Calu3 (cell line): ENCODE measurements at regions not wholly inside any gene's neighbourhood (a gene's known extent, or its start where the extent isn't known, plus 50 kb on each side); places are given as distances from the start of the nearest gene placed in this dataset.

Source experiments
- BruUV-seq: library from RNA; stranded (reverse); fragments of 400-500 nt; replicated peaks from 2 replicates; lab custom pipeline; 2021; lab: Mats Ljungman, UMichigan
- CTCF ChIA-PET: fragments of 300-600 bp; sonication (Branson Sonifier 250); formaldehyde crosslinking; loops from one replicate; lab custom pipeline; 2022; ENCODE audit warnings: antibody characterized with exemption; lab: Charles Lee
- DNase-seq: peaks from one replicate; pipeline ENCODE4 v3.0.0; 2022
- H3K27ac Mint-ChIP-seq: one replicate; pipeline ENCODE4 v1.8.0; 2022; ENCODE audit warnings: mixed read lengths; ENCODE audit not compliant: unreplicated experiment
- H3K27me3 Mint-ChIP-seq: one replicate; pipeline ENCODE4 v1.8.0; 2022; ENCODE audit warnings: mixed read lengths; ENCODE audit not compliant: unreplicated experiment
- H3K36me3 Mint-ChIP-seq: one replicate; pipeline ENCODE4 v1.8.0; 2022; ENCODE audit warnings: mild to moderate bottlenecking, moderate library complexity, mixed read lengths; ENCODE audit not compliant: insufficient read depth, unreplicated experiment
- H3K4me1 Mint-ChIP-seq: one replicate; pipeline ENCODE4 v1.8.0; 2022; ENCODE audit warnings: mild to moderate bottlenecking, low read depth, mixed read lengths; ENCODE audit not compliant: unreplicated experiment
- H3K4me3 Mint-ChIP-seq: one replicate; pipeline ENCODE4 v1.8.0; 2022; ENCODE audit warnings: mild to moderate bottlenecking, low read depth, moderate library complexity, mixed read lengths; ENCODE audit not compliant: unreplicated experiment
- H3K9me3 Mint-ChIP-seq: one replicate; pipeline ENCODE4 v1.8.0; 2022; ENCODE audit warnings: low read depth, mixed read lengths; ENCODE audit not compliant: unreplicated experiment
- intact Hi-C: fragments of 100-400 bp; cut with micrococcal nuclease; formaldehyde crosslinking; loops from one replicate; pipeline ENCODE4 v1.10.0; 2022; ENCODE audit not compliant: unreplicated experiment
- TF ChIP-seq, protein P1 (sequence below): fragments of 200-600 bp; IDR thresholded peaks from one replicate; pipeline ENCODE4 v1.8.0; 2022; ENCODE audit warnings: antibody characterized with exemption; ENCODE audit not compliant: unreplicated experiment

DNA sequence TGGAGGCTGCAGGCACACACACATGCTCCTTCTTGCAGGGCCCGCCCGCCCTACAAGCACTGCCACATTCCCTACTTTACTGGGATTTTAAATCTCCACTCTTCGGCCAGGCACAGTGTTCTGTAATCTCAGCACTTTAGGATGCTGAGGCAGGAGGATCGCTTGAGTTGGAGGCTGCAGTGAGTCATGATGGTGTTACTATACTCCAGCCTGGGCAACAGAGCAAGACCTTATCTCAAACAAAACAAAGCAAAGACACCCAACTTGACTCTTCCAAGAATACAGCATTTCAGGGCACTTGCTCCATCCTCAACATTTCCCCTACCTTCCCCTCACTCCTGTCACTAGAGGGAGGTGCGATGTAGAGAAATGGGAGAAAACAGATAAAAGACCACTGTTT, 194.0 kb downstream of the MYLK4 start:
- intact Hi-C loops = no loop called here
- no peak overlapping the region for H3K4me3 Mint-ChIP-seq

DNA sequence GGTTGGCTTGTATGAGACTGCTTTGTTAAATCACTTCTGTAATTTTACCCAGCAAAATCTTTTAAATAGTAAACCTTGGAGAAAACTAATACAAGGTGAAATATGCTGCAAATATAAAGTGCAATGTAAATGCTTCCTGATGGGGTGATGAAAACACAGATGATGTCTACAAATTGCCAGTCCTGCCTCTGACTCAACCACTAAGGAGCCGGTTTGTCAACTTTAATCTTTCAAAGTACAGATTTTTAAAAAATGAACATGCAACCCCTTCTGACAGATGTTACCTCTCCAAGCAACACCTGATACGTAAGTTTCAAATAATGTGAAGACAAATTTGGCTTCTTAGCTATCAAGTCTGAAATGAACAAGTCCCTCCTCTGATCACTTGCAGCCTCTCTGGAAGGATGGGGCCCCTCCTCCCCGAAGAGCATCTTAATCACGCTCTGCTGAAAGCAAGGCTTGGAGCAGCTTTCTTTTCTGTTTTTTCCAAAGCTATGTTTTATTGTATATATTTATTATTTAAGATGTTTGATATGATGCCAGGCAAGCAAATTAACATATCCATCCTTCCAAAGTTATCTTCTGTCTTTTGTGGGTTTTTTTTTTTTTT, 196.0 kb downstream of the MYLK4 start:
- H3K4me3 Mint-ChIP-seq = no peak overlapping the region
- intact Hi-C loops = no loop called here
- DNase-seq = no peak

More for the DNA sequence above, 194.0 kb downstream of the MYLK4 start:
- no peaks in the 10 kb centered on the region for H3K27me3 Mint-ChIP-seq
- no peaks in the 10 kb centered on the region for H3K36me3 Mint-ChIP-seq
- H3K4me1 Mint-ChIP-seq = peaks cover 8% of the 10 kb centered on the region
- TF ChIP-seq, protein P1, sequence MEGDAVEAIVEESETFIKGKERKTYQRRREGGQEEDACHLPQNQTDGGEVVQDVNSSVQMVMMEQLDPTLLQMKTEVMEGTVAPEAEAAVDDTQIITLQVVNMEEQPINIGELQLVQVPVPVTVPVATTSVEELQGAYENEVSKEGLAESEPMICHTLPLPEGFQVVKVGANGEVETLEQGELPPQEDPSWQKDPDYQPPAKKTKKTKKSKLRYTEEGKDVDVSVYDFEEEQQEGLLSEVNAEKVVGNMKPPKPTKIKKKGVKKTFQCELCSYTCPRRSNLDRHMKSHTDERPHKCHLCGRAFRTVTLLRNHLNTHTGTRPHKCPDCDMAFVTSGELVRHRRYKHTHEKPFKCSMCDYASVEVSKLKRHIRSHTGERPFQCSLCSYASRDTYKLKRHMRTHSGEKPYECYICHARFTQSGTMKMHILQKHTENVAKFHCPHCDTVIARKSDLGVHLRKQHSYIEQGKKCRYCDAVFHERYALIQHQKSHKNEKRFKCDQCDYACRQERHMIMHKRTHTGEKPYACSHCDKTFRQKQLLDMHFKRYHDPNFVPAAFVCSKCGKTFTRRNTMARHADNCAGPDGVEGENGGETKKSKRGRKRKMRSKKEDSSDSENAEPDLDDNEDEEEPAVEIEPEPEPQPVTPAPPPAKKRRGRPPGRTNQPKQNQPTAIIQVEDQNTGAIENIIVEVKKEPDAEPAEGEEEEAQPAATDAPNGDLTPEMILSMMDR = no peak
- no peak overlapping the region for H3K27ac Mint-ChIP-seq
- CTCF ChIA-PET = no interaction called here
- DNase-seq = no peak
- no peaks in the 10 kb centered on the region for H3K9me3 Mint-ChIP-seq
- BruUV-seq = no TSS peak

DNA sequence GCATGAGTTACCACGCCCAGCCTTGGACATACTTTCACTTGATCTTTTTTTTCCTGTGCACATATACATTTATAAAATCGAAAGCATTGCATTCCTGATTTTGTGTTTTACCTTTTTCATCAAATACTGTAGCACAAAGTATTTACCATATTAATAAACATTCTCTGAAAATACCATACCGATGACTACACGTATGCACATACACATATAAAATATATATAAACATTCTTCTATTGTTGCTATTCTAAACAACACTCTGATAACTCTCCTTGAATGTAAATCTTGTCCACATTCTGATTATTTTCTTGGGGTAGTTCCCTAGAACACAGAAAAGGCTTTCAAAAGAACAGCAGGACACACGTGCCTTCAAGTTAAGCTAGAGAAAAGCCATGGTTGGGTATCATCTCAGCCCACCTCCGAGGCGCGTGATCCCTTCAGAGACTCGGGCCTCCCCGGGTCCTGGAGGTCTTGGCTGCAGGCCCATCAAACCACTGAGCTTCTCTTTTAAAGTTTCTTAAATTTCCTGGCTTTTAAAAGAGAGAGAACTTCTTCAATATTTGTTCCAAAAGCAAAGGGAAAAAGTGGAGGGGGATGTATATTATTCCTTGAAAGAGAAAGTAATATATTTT, 198.1 kb downstream of the MYLK4 start:
- Mint-ChIP-seq H3K4me1 (peaks cover 8% of the 10 kb centered on the region), H3K27me3 (peaks cover 12% of the 10 kb centered on the region), H3K4me3 (no peak overlapping the region), H3K36me3 (no peaks in the 10 kb centered on the region), H3K9me3 (no peaks in the 10 kb centered on the region), H3K27ac (no peak overlapping the region)
- TF ChIP-seq, protein P1 = no peak
- DNase-seq = no peak
- no TSS peak for BruUV-seq
- CTCF ChIA-PET = no interaction called here
- intact Hi-C loops = no loop called here

More for the DNA sequence above, 196.0 kb downstream of the MYLK4 start:
- Mint-ChIP-seq H3K9me3 (no peaks in the 10 kb centered on the region), H3K36me3 (no peaks in the 10 kb centered on the region), H3K4me1 (peaks cover 8% of the 10 kb centered on the region), H3K27me3 (no peaks in the 10 kb centered on the region), H3K27ac (no peak overlapping the region)
- TF ChIP-seq, protein P1 = no peak
- CTCF ChIA-PET = no interaction called here
- no TSS peak for BruUV-seq

DNA sequence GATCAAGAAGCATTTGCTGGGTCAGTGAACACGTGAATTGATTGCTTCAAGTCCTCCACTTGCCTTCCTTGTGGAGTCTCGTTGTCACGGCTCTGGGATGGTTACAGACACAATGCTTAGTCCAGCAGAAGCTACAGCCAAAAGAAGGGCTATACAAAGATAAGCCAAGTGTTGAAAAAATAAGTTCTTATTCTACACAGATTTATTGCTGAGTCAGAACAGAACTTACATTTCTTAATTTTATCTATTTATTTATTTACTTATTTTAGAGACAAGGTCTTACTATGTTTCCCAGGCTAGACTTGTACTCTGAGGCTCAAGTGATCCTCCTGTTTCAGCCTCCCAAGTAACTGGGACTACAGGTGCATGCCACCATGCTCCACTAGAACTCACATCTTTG, 199.0 kb downstream of the MYLK4 start:
- H3K27ac Mint-ChIP-seq = no peak overlapping the region
- H3K4me1 Mint-ChIP-seq = peaks cover 8% of the 10 kb centered on the region
- BruUV-seq = no TSS peak
- intact Hi-C loops = no loop called here
- no peak overlapping the region for H3K4me3 Mint-ChIP-seq
- no peaks in the 10 kb centered on the region for H3K9me3 Mint-ChIP-seq
- no peaks in the 10 kb centered on the region for H3K36me3 Mint-ChIP-seq
- H3K27me3 Mint-ChIP-seq = peaks cover 12% of the 10 kb centered on the region
- no peak for DNase-seq
- CTCF ChIA-PET = no interaction called here
- TF ChIP-seq, protein P1 = no peak
